Astrocyte of the hippocampus (primary cell): ENCODE measurements at regions not wholly inside any gene's neighbourhood (a gene's known extent, or its start where the extent isn't known, plus 50 kb on each side); places are given as distances from the start of the nearest gene placed in this dataset.

Source experiments
- DNase-seq: peaks from one replicate; pipeline ENCODE4 v3.0.0; 2011; ENCODE audit warnings: low read depth, low spot score

DNA sequence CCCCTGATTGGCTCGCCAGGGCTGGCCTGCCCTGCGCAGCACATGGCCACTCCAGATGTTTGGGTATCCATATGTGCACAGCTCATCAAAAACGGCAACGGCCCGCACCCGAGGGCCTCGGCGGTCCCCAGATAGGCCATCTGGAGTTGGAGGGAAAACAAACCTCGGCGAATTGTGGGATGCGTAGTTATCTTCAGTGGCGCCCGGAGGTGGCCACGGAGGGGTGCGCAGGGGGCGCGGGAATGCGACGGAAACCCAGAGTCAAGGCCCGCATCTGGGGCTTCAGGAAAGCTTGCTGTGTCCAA is 156.5 kb downstream of the TLE3 start:
- DNase-seq: no peak

DNA sequence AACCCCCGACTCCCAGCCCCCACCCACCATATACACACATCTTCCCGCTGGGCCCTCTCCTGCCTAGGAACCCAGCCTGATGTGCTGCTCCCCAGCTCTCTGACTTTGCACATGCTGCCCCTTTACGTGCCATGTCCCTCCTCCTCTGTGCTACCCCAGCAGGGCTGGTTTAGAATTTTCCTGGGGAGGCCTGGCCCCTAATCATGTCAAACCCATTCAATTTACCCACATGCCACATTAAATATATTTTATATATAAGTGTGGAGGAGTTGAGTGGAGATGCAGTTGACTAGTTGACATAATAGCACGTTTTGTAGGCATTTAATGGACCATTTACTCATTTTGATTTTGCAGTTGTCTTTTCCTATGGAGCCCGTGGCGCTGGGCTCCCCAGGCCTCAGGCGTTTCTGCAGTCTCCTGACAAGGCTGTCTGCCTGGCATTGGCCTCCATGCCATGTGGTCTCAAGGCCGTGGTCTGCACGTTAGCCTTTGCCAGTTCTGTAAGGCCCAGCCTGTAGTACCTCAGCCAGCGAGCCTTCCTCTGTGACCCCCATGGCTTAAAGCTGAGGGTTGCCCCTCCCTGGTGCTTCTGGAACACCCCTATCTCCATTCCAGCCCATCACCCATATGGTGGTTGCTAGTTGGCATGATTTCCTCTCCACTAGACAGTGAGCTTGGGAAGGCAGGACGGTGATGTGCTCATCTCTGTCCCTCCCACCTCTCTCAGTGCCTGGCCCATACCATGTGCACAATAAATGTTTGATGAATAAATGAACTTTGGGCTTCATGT is 155.8 kb downstream of the TLE3 start:
- DNase-seq: no peak

DNA sequence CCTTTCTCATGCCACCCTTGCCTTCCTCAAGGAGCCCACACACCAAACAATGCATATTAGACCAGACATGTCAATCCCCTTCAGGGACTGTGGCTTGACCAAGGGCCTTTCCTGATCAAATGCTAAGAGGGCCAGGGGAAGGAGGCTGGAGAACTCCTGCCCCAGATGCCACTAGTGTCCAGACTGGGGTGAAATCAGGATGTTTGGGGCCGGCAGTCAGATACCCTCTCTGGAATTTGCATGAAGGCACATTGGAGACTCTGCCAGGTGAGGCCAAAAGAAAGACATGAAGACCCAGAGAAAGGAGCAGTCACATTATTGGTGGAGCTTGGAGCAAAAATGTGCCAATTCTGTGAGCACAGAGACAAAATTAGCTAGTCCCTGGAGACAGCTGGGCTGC is 154.1 kb downstream of the TLE3 start:
- no peak for DNase-seq

DNA sequence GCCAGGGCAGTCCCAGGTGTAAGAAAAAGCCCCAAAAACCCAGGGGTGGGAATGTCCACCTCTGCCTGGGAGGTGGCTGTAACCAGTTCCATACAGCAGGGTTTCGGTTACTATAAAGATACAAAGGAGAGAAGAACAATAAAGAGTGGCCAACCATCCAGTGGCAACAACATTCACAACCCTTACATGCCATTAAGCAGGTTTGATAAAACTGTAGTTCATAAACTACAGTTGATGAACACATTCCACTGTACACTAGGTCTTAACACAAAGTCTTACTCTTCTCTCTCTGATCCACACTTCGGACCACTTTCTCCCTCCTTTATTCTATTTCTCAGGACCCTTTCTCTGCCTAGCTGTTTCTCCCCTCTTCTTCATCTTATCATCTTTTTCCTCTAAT is 152.0 kb downstream of the TLE3 start:
- DNase-seq: no peak

DNA sequence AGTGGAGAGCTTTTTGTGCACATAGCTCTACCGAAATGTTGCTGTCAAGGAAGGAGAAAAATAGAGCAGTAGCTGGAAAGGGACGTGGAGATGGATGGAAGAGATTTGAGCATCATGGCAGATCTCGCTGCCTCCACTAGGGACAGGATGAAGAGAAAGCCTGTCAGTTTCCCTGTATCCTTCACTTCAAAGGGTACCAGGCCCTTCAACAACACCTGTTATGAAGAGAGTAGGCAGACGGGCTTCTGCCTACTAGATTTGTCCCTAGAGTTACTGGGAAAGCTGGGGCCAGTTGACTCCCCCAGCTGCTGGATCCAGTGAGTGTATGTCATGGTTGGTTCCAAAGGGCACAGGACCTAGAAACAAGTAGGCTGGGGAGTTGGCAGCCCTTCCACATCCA is 150.8 kb downstream of the TLE3 start:
- DNase-seq: no peak

DNA sequence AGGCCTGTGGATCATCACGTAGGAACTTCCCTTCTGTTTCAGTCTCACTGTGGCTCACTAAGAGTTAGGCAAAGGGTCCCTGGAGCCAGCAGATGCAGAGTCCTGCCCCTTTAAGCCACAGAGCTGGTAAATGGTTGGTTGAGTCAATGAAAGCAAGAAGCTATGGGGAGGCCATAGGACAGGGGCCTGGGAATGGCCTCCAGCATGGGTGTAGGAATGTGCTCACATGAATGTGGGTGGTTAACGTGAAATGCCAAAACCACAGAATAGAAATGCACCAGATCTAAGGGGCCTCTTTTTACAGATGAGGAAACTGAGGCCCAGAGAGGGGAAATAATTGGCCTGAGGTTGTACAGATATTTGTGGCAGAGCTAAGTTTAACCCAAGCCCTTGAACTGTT is 150.3 kb downstream of the TLE3 start:
- DNase-seq: peak; percentile 19

DNA sequence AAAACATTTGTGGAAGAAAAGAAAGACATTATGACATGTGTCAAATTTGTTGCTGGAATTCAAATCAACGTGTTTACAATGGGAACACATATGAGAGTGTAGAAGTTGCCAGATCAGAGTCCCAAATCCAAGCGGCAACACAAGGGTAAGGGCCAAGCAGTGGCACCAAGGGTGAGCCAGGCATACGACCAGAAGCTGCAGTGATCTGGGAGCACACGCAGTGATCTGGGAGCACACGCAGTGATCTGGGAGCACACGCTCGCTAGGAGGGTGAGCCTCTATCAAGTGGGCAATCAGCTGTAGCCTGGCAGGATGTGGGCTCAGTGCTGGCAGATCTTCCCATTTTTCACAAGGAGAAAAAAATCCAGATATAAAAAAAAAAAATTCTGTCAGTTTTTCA is 148.2 kb downstream of the TLE3 start:
- DNase-seq: no peak

DNA sequence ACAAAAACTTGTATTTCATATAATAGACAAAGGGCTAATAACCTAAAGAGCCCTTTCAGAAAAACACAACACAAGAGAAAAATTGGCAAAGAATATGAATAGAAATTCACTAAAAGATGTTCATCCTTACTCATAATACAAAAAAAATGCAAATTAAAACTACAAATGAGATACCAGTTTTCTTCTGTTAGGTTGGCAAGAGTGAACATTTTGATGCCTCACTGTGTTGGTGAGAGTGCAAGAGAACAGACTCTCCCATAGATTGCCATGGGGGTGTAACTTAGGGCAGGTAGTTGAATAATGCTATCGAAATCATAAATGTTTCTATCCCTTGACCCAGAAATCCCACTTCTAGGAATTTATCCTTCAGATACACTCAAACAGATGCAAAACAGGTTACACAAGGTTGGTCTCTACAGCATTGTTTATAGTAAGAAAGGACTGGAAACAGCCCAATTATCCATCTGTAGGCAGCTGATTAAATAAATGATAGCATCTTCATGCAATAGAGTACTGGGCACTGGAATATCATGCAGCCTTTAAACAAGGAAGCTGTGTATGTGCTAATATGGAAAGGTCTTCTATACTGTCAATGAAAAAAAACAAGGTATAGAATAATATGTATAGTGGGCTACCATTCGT is 146.3 kb downstream of the TLE3 start:
- DNase-seq: no peak

DNA sequence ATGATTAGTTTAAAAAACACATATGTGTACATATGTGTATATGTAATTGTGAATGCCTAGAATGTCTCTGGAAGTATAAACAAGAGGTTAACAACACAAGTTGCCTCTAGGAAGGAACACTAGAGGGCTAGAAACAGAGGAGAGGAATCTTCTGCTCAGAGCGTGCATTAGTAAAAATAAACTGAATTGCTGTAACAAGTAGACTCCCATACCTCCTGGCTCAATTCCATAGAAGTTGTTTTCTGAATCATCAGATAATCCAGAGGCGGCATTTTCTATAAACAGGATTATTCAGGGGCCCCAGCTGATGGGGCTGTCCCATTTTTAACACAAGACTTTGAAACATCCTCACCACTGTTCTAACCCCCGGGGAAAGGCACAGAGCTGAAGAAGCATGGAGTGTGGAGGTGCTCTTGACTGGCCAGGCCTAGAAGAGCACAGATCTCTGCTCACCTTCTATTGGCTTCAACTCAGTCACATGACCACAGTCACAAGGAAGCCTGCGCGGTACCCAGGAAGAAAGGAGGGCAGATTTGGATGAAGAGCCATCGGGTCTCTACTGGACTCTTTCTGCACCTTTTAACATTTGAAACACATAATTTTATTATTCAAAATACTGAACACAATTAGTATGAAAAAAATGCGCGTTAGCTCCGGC is 145.7 kb downstream of the TLE3 start:
- no peak for DNase-seq

DNA sequence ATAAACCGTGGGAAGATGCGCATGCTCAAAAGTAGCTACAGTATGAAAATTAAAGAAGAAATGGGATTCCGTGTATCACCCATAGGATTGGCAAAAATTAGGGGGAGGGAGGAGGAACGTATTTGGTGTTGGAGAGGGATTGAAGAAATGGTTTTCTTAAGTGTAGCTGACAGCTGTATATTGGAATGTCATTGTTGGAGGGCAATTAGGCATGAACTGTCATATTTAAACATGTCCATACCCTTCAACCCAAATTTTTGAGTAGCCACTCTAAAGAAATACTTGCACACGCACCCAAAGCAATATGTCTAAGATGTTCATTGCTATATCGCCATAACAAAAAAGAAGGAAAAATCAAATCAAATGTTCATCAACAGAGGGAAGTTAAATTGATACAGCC is 144.7 kb downstream of the TLE3 start:
- DNase-seq: no peak

DNA sequence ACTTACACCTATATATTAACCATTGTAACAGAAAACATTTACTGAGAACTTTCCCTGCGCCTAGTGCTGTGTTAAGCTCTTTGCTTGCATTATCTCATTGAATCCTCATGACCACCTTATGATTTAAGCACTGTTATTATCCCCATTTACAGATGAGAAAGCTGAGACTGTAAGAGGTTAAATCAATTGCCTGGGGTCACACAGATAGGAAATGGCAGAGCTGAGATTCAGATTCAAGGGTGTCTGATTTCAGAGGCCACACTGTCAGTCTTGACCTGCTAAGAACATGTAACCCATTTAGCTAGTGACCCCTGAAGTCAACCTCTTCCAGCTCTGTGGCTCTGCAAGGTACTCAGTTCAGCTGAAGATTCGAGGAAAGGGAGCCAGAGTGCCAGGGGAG is 143.9 kb downstream of the TLE3 start:
- DNase-seq: no peak

DNA sequence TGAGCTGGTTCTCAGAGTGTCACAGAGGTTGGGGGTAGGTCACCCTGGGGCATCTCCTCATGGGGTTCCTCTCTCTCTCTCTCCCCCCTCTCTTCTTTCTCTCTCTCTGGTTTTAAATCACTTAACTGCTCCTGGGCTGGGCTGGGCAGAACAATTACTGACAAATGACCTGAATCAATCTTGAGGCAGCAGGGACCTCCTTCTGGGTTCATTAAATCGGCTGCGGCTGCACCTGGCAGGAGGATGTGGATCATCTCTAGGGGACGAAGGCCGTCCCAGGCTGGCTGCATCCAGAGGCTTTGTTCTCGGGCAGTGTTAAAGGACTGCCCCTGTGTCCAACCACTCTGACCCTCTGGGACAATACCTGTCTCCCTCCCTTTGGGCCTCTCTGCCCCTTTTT is 143.1 kb downstream of the TLE3 start:
- no peak for DNase-seq

DNA sequence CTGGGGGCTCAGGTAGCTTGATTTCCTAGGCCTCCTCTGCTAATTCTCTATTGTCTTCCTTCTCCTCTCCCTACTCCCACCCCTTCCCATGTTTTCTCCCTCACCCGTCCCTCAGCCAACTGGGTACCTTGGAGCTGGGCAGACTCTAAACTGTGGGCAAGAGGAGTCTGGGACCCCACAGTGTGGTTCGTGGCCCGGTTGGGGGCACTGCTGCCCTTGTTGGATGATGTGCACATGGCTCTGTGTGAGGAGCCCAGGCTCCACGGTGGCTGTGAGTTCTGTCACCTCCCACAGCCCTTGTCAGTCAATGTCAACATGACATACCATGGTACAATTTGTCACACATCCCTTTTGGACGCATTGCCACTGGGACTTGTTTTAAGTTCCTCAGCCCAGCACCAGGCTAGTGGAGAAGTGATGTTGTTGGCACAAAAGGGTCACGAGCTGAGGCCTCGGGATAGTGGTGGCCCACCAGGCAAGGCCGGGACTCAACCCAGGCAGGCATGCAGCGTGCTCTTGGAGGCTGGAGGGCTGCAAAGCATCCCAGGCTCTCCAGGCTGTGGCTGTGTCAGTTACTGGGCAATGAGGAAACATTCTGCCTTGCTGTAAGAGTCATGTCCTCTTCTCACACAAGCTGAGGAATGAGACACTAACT is 142.3 kb downstream of the TLE3 start:
- no peak for DNase-seq

DNA sequence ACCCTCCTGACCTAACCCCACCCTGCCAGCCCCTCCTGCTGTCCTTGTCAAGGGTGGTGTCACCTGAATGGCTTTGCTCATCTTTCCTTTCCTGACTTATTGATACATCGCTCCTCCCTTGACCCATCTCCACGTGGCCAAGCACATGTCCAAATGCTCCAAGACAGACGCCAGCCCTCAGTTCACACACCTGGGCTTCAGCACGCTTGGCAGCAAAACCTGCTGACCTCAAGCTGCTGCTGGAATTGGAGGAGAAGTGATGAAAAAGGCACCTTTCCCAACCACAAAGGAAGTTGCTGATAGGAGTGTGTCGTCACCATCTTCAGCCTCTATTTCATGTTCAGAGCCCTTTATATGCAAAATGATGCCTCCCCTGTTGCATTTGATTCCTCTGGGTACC is 141.3 kb downstream of the TLE3 start:
- no peak for DNase-seq

DNA sequence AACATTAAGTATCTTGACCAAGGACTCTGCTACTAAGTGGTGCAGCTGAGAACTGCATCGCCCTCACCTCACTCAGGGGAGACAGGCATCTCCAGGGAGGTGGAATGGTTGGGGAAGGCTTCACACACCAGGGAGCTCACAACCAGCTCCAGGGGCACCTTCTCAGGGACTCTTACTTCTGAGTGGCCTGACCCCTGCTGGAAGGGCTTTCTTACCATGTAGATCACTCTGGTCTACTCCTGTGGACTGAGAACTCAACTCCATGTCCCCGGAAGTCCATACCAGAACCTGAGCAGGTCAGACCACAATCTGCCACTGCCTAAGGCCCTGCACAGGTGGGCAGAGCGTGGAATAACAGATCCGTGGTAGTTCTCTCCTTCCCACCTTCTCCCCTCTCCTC is 140.5 kb downstream of the TLE3 start:
- no peak for DNase-seq

DNA sequence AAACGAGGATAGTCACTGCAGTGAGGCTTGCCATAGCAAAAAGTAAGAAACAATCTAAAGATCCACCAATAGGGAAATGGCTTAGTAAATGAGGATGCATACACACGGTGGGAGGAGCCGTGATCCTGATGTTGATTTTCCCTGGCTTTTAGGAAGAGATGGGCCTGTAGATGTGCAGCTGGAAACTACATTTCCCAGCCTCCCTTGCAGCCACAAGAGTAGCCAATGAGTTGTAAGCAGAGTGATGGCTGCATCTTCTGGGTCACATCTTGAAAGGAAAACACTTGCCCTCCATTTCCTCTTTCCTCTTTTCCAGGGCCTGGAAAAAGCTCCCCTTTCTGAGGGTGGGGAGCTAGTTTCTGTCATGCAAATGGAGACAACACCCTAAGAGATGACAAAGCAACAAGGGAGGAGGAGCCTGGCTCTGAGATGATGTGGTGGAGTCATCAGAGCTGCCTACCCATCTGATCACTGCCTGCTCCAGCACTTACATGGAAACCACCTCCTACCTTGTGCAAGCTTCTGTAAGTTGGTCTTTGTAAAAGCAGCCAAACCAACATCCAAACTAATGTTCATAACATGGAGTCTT is 139.1 kb downstream of the TLE3 start:
- no peak for DNase-seq

DNA sequence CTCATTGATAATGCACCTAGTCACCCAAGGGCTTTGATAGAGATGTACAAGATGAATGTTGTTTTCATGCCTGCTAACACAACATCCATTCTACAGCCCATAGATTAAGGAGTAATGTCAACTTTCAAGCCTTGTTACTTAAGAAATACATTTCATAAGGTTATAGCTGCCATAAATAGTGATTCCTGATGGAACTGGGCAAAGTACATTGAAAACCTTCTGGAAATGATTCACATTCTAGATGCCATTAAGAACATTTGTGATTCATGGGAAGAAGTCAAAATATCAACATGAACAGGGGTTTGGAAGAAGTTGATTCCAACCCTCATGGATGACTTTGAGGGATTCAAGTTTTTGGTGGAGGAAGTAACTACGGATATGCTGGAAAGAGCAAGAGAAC is 135.2 kb downstream of the TLE3 start:
- no peak for DNase-seq

DNA sequence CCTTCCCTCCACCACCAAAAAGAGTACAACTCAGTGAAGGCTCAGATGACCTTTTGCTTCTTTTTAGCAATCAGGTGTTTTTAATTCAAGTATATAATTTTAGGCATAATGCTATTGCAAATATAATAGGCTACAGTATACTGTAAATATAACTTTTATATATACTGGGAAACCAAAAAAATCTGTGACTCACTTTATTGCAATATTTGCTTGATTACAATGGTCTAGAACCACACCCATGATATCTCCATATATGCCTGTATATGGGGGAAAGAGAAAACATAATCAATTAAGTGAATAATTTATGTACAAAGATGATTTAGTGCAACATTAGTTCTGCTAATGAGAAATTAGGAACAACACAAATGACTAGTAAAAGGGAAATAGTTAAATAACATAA is 134.3 kb downstream of the TLE3 start:
- DNase-seq: no peak

DNA sequence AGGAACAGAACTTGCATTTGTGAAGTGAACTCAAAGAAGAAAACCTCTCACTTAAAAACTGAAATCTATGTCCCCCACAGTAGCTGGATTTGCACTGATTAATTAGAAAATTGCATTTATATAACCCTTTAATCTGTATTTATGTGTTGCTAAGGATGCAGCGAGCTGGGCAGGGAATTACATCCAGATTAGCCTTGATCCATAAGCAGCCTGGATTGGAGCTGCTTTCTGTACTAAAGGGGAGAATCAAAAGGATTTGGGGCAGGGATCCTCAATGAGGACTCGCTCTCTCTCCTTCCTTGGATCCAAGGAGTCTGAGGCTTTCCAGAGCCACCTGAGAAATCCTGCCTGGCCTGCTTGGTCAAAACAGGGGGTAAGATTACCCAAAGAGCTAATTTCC is 125.9 kb downstream of the TLE3 start:
- no peak for DNase-seq

DNA sequence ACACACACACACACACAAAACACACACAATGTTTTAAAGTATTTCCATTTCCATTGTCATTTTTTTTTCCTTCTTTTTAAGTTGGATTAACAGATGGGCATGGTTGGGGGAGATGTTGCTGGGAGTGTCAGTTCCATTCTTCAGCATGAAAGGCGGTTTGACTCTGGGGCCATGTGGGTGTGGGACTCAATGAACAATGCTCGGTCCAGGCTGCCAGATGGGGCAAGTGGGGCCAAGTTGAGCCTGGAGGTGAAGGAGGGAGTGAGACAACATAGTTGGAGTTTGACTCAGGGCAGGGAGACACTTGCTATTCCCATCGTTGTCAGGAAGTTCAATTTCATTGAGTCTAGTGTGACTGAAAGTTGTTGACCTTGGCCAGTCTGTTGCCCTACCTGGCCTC is 125.3 kb downstream of the TLE3 start:
- no peak for DNase-seq

DNA sequence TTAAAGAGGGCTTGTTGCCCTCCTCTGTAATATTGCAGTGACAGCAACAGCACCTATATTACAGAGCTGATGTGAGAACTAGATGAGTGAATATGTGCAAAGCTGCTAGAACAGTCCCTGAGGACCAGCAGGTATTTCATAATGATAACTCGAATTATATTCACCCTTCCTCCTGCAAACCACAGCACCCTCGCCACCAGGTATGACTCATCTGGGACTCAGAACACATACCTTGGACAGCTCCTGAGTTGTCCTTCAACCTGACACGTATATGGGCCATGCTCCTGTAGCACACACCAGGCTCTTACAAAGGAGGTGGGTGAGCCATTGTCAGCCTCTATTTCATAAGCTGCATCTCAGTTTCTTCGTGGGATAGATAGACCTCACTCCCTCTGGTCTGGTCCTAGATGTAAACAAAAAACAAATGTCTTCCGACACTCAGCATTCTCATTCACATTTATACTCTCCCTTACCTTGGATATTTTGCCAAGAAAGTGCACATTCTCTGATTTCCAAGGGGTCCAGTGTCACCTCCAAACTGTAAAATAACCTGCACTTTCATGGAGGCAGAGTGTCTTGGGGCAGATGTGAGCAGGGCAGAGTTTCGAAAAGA is 124.5 kb downstream of the TLE3 start:
- DNase-seq: peak; percentile 77

DNA sequence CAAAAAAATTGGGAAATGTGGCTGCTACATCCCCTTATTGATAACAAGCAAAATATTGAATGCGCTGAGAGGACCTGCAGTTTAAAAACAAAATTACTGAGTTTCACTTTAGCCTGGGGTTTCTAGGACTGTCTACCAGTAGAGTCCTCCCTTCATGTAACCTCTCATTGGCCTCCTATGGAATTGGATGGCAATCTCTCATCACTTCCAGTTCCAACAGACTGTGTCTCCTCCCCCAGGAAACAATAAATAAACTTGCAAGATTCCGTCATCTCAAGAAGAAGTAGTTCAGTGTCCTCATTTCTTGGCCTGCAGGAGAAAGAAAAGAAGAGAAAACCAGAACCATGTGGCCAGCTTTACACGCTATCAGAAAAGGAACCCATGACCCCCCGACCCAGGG is 123.8 kb downstream of the TLE3 start:
- no peak for DNase-seq
